COLO829 (cell line): ENCODE measurements at regions not wholly inside any gene's neighbourhood (a gene's known extent, or its start where the extent isn't known, plus 50 kb on each side); places are given as distances from the start of the nearest gene placed in this dataset.

Experiments
- DNase-seq: peaks from one replicate; pipeline ENCODE4 v3.0.0; 2012; ENCODE audit warnings: low spot score

DNA sequence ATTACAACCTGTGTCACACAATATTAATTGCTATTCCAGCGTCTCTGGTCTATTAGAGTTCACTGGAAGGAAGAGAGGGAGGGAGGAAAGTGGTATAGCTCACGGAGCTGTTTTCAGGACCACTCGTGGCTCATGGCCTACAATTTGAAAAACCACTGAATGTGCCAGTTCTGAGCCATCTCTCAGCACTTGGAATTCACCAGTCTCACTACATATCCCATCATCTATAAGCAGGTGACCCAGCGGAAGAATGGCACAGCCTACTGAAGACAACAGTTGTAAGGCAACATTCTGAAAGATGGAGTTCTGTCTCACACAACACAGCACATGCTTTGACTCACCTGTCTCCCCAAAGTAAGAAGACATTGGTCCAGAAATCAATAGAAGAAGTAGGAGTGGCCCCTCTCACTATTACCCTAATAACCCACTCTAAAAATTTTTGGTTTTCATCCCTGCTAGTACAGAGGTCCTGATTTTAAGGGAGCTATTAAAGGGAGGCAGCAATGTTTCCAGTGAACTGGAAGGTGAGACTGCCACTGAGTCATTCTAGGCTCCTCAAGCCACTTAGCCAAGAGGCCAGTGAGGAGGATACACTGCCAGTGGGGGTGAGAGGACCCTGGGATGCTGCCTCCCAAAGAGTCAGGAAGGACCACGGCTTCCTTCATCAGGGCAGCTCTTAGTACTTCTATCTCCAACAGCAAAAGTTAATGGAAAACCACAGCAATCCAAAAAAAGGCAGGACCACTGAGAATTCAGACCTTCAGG lies 50.0 kb upstream of the DOCK9 start:
- DNase-seq = no peak

DNA sequence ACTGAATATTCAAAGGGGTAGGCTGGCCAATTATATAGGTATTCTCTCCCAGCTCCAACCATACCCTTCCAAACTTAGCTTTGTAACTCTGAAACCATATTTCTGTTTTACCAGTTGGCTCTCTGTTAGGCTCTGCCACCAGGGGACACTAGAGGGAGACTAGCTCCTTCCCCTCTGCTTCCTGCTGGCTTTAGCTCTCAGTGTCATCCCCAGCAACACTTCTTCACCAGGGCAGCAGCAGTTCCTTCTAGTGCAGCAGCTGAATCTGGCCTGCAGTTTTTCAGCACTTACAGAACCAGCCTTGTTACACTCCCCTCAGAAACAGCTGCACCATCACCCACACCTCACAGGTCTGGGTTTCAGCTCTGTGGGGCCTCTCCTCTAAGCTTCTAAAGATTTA lies 51.0 kb upstream of the DOCK9 start:
- no peak for DNase-seq

GRCh38 chr13:99029576-99029975 lies 51.7 kb upstream of the DOCK9 start:
- no peak for DNase-seq

- DNase-seq = no peak
Measured at GRCh38 chr13:99030326-99030725, 52.5 kb upstream of the DOCK9 start.

- DNase-seq = no peak
Measured at GRCh38 chr13:99031832-99032231, 54.0 kb upstream of the DOCK9 start.

- peak; percentile 58 for DNase-seq
Measured at GRCh38 chr13:99033814-99034213, 56.0 kb upstream of the DOCK9 start.

- DNase-seq = no peak
Measured at GRCh38 chr13:99034333-99035085, 56.6 kb upstream of the DOCK9 start.

GRCh38 chr13:99035715-99036114 lies 57.9 kb upstream of the DOCK9 start:
- no peak for DNase-seq

DNA sequence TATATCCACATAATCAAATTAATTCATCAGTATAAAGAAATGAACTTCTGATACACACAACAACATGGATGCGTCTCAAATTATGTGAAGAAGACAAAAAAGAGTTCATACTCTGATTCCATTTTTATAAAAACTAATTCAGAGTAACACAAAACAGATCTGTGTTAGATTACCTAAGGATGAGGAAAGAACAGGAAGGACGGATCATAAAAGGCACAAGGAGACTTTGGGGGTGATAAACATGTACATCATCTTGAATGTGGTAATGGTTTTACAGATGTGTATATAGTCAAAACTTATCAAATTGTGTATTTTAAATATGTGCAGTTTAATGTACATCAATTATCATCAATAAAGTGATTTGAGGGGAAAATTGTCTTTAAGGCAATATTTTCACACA lies 59.9 kb upstream of the DOCK9 start:
- no peak for DNase-seq

DNA sequence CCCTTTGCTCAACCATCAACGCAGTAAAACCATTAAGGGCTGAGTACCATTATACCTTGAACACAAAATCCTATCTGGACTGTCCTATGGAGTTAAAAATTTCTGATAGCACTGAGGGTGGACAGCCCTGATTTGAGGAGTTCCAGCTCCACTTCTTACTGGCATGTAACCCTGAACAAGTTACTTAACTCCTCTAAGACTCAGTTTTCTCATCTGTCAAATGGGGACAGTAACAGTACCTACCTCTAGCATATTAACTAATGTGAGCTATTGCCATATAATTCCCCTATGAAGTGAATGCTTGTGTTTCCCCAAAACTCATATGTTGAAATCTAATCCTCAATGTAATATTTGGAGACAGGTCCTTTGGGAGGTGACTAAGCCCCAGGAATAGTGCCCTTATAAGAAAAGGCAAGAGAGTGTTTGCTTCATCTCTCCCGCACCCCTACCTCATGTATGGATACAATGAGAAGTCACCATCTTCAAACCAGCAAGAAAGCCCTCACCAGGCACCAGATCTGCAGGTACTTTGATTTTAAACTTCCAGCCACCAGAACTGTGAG lies 61.9 kb upstream of the DOCK9 start:
- DNase-seq = no peak

GRCh38 chr13:99040536-99041131 lies 62.8 kb upstream of the DOCK9 start:
- DNase-seq = no peak

GRCh38 chr13:99041337-99041736 lies 63.5 kb upstream of the DOCK9 start:
- no peak for DNase-seq

DNA sequence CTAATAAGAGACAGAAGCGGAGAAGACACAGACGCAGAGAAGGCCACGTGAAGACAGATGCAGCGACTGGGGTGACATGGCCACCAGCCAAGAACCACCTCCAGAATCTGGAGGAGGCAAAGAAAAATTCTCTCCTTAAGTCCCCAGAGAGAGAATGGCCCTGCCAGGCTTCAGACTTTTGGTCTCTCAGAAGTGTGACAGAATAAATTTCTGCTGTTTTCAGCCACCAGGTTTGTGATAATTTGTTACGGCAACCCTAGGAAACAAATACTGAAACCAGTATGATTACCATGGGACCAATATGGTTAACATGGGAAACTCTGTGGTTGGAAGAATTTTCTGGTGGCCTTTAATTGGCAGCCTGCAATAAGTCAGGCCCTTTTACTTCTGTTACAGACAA lies 63.9 kb upstream of the DOCK9 start:
- DNase-seq = no peak

DNA sequence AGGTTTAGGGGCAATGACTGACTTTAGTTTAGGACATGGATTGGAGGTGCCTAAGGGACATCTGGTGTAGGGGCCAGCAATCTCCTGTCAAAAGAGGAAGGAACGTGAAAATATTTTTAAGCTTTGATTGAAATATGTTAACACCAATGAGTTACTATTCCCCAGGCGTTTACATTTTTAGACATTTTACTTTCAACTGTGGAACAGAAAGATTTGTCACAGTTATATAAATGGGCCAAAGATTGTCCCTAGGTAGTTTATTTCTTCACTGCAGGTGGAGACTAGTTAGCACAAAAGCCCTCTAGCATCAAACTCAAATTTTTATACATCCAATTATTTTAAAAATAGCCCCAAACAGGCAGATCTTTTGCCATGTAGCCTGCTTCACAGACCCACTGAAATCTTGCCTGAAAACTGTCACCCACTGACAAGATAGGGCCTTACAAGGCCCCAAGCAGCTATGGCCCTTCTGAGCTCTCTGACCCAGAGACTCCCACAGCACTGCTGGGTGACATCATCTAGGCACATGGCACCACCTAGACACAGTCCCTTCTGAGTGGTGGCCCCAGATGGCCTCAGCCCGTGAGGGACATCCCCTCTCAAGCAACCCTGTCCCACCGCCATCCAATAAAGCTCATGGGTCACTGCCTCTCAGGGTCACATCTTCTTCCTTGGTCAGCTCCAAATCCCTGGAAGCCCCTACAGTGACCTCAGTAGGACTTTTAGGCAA lies 64.8 kb upstream of the DOCK9 start:
- DNase-seq = no peak

- no peak for DNase-seq
Measured at GRCh38 chr13:99043831-99044231, 66.0 kb upstream of the DOCK9 start.

DNA sequence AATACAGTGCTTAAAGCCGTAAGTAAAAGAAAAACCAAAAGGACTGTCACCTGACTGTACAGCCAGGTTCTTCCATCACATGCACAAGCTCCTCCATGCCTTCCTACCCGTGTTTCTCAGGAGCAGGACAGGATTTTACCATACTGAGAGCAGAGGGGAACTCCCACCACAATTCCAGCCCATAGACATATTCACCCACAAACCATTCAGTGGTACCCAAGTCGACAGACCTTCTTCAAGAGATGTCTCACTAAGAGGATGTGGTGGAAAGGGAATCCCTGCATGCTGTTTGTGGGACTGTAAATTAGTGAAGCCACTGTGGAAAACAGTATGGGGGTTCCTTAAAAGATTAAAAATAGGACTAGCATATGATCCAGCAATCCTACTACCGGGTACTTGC lies 66.9 kb upstream of the DOCK9 start:
- no peak for DNase-seq

DNA sequence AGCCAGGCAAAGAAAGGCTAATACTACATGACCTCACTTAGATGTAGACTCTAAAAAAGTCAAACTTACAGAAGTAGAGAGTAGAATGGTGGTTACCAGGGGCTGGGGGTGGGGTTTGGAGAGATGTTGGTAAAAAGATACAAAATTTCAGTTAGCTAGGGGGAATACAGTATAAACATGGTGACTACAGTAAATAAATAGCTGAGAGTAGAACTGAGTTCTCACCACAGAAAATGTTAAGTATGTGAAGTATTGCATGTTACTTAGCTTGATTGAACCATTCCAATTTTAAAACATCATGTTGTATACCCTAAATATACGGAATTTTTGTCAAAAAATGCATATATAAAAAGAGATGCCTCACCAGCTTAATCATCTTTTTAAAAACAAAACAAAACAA lies 67.5 kb upstream of the DOCK9 start:
- DNase-seq = no peak

GRCh38 chr13:99046851-99047250 lies 69.0 kb upstream of the DOCK9 start:
- no peak for DNase-seq

DNA sequence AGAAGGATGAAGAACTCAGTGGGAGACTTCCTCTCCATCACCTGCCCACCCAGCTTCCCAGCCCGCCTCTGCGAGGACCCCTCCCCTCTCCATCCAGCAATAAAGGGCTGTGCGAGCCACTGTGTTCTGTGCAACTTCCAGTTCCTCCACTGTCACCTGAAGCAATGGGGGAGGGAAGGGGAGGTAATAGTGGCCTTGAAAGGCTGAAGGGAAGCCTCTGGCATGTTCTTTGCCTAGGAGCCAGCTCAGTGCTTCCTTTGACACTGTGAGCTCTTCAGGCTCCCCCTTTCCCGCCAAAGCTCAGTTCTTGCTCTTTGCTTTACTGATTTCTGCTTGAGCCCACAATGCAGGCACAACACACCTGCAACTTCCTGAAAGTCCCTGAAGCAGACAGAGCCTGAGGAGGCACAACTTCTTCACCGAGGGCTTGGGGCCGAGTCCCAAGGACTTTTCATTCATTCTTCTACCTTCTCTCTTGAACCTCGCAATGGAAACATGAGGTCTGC lies 73.2 kb upstream of the DOCK9 start:
- DNase-seq = no peak

- no peak for DNase-seq
Measured at GRCh38 chr13:99051768-99052455, 74.0 kb upstream of the DOCK9 start.

GRCh38 chr13:99053636-99054233 lies 75.9 kb upstream of the DOCK9 start:
- DNase-seq = no peak
